Testis (tissue), 2 donors: ENCODE measurements at regions not wholly inside any gene's neighbourhood (a gene's known extent, or its start where the extent isn't known, plus 50 kb on each side); places are given as distances from the start of the nearest gene placed in this dataset.

ENCODE experiments used
- POLR2A ChIP-seq: fragments of 450-650 bp; IDR thresholded peaks from one replicate; pipeline ENCODE4 v1.6.1; 2017; ENCODE audit warnings: antibody characterized with exemption, mild to moderate bottlenecking, moderate library complexity
- TF ChIP-seq, protein P1 (sequence below), 3 experiments: fragments of 450-650 bp in 2 of 3; fragments of 200-600 bp in 1 of 3; sonication (generic) in 1 of 3; IDR thresholded peaks; one replicate each; pipeline ENCODE4 v1.5.1; 2016 to 2019; ENCODE audit warnings: antibody characterized with exemption in 3 of 3, mild to moderate bottlenecking in 2 of 3, moderate library complexity in 1 of 3

DNA sequence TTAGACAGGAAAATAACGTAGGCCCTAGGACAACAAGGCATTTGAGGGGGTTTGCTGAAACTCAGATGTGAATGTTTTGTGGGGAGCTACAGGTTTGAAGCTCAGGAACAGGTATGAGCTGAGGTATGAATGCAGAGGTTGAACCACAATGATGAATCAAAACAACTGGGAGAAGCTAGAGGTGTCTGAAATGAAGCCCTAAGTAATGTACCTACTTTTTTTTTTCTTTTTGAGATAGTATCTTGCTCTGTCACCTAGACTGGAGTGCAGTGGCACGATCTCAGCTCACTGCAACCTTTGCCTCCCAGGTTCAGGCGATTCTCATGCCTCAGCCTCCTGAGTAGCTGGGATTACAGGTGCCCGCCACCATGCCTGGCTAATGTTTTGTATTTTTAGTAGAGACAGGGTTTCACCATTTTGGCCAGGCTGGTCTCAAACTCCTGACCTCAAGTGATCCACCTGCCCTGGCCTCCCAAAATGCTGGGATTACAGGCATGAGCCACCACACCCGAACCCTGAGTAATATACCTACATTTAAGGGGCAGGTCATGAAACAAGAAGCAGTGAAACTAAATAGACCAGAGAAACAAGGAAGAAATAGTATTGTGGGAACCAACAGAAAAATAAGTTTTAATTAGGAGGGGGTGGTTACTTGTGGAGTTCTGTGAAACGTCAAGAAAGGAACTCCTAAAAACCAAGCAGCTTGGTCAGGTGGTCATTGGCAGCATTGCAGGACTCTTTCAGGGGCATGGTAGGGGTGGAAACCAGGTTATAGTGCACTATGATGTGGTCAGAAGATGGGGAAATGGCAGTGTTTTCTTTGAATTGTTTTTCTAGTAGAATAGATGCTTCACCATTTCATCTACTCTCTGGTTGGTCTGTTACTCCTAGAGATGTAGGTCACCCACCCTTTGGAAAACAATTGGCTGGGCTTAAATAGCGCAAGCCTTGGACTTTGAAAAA lies 138.1 kb downstream of the CD164 start:
- TF ChIP-seq, protein P1, sequence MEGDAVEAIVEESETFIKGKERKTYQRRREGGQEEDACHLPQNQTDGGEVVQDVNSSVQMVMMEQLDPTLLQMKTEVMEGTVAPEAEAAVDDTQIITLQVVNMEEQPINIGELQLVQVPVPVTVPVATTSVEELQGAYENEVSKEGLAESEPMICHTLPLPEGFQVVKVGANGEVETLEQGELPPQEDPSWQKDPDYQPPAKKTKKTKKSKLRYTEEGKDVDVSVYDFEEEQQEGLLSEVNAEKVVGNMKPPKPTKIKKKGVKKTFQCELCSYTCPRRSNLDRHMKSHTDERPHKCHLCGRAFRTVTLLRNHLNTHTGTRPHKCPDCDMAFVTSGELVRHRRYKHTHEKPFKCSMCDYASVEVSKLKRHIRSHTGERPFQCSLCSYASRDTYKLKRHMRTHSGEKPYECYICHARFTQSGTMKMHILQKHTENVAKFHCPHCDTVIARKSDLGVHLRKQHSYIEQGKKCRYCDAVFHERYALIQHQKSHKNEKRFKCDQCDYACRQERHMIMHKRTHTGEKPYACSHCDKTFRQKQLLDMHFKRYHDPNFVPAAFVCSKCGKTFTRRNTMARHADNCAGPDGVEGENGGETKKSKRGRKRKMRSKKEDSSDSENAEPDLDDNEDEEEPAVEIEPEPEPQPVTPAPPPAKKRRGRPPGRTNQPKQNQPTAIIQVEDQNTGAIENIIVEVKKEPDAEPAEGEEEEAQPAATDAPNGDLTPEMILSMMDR (IDR thresholded peaks at IDR 0.05) = no peak
- no peak for TF ChIP-seq POLR2A
